Stimulated activated CD8-positive, alpha-beta memory T cell treated with anti-CD3 and anti-CD28 coated beads, Interleukin-7, amount 100 ng/mL, for 1 hour (primary cell): ENCODE measurements at regions not wholly inside any gene's neighbourhood (a gene's known extent, or its start where the extent isn't known, plus 50 kb on each side); places are given as distances from the start of the nearest gene placed in this dataset.

Source experiments
- DNase-seq, 2 donors: peaks; one replicate each; pipeline ENCODE4 v3.0.0-alpha.2; 2020; ENCODE audit warnings: low read depth in 2 of 2

DNA sequence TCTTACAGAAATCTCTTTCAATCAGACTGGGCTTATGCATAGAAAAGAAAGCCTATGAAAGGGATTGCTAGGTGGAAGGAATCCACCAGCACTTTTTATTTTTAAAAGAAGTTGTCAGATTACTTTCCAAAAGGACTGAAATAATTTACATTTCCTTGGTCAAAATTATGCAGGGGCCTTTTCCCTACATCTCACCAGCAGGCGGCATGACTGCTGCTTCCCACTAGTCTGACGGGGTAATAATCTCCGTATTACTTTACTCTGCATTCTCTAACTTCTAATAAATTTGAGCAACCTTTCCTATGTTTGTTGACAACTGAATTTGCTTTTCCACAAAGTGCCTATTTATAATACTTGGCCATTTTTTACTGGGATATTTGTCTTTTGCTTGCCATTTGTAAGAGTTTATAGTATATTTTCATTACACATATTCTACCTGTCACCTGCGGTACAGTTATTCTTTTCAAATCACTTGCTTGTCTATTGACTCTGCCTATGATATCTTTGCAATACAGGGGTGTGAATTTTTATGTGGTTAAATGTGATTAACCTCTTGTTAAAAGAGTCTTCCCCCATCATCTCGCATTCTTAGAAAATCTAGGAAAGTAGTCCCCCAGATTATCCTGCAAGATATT is 51.9 kb upstream of the USP47 start:
- DNase-seq = no peak

DNA sequence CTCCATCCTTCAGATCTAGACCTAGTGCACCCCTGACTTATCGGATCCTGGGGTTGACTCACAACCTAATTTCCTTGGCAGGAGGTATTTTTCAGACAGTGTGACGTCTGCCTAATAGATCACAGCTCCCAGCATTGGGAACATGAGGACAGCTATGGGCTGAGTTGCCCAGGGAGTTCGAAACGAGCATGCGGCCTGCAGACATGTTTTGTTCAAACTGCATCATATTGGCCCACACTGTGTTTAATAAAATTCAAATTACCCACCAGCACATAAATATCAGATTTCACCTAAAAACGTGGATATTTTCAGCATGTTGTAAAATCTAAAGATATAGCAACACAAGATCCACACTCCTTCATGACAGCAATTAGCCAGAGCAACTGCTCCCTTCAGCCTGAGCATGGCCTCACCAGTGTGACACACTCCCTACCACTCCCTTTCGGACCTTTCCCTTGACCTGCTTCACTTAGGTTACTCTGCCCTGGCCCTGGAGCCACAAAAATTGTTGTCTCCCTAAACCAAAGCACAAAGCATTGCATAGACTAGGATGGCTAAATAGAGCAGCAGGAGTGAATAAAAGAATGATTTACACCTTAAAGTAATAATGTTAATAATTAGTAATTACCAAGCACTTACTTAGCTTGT is 53.6 kb upstream of the USP47 start:
- DNase-seq = no peak

- peak; percentile 33 to 59 for DNase-seq
Observed at GRCh38 chr11:11787305-11788062, 54.3 kb upstream of the USP47 start.

GRCh38 chr11:11786771-11787170 is 55.0 kb upstream of the USP47 start:
- no peak for DNase-seq

DNA sequence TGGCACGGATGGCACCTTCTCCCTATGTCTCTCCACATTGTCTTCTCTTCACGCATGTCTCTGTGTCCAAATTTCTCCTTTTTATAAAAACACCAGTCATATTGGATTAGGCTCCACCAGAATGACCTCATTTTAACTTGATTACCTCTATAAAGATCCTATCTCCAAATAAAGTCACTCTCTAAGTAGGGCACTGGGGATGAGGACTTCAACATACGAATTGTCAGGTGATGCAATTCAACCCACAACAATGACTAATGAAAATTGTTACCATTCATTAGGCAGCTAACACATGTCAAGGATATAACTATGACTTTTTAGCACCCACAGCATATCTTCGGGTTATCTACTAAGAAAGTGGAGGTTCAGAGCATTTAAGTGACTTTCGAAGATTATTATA is 55.5 kb upstream of the USP47 start:
- DNase-seq = no peak

DNA sequence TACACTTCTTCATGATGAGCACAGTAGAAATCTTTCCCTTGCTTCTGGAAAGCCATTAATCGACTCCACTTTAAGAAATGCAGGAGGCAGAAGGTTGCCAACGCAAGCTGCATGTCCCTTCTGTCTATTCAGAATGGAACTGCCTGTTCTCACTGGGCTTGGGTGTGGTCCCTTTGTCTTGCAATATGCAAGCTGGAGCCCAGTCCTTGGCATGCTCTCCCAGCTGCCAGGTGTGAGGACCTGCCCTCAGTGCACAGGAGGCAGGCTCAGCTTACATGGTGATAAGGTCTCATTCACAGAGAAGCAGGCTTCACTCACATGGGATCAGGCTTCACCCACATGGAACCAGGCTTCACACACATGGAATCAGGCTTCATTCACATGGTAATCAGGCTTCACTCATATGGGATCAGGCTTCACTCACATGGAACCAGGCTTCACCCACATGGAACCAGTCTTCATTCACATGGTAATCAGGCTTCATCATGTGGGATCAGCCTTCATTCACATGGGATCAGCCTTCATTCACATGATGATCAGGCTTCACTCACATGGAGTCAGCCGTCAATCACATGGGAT is 59.2 kb upstream of the USP47 start:
- no peak for DNase-seq

DNA sequence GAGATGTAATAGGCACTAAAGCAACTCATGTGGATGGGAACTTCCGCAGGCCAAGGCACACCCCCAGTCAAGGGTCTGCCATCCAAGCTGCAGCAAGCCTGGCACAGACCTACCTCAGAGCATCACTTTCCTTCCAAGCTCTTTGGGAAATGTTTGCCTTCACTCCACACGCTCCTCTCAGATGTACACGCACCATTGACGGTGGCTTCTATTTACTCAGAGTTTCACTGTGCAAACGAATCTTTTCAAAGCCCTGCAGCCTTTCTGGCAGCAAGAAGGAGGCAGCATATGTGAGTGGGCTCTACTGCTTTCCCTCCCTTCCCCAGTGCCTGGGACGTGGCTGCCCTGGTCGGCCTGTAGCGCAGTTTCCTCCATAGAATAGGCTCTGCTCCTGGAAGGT is 60.9 kb upstream of the USP47 start:
- no peak for DNase-seq

- DNase-seq = no peak
Observed at GRCh38 chr11:11779975-11780374, 61.8 kb upstream of the USP47 start.

GRCh38 chr11:11777897-11778296 is 63.9 kb upstream of the USP47 start:
- no peak for DNase-seq

GRCh38 chr11:11776714-11777113 is 65.1 kb upstream of the USP47 start:
- no peak for DNase-seq

DNA sequence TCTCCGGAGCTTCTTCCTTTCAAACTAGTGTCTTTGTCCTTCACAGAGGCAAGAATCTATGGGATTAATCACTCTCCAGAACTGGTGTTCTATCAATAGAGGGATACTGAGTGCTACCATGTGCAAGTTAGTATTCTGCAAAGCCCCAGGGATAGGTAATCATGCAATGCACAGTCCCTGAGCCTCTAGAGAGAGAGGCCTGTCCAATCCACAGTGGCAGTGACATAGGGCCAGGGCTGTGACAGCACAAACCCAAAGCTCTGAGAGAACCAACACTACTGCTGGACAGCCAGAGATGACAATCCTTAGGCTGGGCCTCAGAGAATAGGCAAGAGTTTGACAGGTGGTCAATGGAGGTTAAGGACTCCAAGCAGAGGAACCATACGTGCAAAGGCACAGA is 66.8 kb upstream of the USP47 start:
- no peak for DNase-seq

DNA sequence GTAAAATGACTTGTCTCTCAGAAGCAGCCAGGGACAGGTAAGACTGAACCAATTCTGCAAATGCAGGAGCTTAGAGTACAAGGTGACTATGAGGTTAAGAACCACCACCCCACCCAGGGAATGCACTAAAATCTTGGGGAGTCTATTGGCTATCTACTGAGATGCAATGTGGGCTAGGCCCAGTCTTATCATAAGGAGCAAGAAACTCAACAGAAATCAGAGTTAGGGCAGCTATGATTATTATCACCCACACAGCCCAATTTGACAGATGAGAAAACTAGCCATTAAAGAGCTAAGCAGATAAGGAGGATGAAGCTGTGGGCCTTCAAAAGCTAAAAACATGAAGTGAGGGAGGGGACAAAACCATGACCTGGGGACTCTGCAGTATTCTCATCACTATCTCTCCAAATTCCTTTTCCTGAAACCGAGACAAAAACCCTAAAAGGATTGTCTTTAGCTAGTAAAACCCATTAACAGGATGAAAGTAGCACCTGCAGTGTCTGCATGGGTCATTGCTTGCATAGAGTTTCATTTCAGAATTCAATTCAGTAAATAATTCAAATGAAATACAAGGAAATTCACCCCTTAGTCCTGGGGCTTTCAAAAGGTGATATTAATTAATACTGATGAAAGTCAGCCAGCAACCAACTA is 68.8 kb upstream of the USP47 start:
- no peak for DNase-seq

GRCh38 chr11:11770921-11771486 is 70.8 kb upstream of the USP47 start:
- DNase-seq = no peak

DNA sequence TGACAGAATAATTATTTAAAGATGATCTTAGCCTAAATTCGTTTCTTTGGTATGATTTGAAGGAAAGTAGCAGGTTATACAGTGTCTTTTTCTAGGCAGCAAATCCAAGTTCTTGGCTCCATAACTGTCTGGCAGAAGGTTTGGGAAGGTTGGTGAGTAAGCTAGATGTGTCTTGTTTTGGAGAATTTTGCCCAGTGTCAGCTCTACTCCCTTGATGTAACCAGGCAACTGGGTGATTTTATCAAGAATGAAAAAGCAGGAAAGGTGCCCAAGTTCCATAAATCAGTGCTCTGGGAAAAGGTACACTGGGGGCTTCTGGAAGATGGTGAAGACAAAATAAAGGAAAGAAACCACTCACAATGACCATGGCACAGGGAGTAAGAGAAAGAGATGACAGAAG is 71.5 kb upstream of the USP47 start:
- no peak for DNase-seq

DNA sequence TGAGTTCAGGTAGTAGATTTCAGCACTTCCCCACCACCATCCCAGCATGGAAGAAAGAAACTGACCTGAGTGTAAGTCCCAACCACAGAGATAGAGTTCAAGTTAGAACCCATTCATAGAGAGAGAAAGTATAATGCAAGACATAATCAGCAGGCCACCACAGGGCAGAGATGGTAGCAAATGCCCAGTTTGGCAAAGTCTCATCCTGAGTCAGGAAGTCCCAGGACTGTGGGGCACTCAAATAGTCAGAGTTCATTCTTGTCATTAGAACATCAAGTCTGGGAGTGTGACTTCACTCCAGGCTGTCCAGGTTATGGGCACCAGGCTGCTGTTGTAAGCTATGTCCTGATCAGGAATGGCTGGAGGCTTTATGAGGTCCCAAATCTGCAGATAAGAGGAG is 72.0 kb upstream of the USP47 start:
- DNase-seq = no peak

DNA sequence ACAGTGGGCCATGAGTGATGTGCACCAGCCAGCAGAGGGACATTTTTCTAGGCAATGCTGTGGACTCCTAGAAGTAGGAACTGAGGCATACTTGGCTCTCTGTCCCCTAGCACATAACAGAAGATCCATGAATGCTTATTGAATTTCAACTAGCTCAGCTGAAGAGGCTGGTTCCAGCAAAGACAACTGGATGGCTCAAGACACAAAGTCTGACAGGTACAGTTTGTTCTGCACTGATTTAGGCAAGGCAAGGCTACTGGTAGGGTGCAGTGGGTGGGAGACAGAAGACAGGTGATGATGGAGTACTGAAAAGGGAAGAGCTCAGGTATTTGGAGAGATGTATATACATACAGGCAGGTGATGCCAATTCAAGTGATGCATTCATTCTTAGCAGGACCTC is 72.4 kb upstream of the USP47 start:
- no peak for DNase-seq

GRCh38 chr11:11764423-11764803 is 77.4 kb upstream of the USP47 start:
- no peak for DNase-seq

GRCh38 chr11:11763796-11764422 is 77.9 kb upstream of the USP47 start:
- no peak for DNase-seq

DNA sequence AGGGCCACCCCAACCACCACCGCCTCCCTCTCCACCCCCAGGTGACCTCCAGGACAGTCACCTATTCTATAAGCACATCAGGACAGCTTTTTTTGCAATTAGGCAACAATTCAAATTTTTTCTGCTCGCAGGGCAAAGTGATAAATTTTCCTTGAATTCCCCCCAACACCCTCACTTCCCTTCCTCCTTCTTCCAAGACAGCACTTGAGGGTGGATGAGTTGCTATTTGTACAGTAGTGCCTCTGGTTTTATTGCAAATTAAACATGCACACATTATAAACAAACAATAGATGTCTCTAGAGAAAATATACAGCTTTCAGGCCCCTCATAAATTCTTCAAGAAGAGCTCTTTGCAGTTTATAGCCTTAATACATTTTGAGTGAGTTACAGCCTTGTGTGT is 80.9 kb upstream of the USP47 start:
- DNase-seq = no peak

DNA sequence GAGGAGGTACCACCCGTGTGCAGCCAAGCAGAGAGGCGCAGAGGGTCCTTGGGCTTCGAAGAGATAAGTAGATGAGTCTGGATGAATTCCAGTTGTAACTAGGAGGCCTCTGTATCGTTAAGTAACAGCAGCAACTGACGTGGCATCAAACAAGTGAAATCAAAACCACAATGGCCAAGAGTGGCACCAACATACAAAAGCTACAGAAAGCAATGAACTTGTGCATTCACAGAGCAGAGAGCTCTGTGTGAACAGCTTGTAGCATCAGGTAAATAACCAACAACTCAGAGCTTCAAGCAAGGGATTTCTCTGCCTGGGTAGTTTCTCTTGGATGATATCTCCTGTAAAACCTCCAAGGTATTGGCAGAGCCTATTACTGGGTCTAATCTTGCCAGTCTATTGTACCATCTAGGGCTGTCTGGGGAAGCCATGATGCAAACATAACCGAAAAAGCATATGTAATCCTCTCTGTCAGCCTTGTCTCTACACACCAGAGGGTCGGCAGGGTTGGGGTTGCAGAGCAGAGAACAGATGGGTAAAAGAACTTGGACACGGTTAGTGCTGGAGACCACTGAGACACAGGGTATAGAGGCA is 83.1 kb upstream of the USP47 start:
- DNase-seq = no peak

DNA sequence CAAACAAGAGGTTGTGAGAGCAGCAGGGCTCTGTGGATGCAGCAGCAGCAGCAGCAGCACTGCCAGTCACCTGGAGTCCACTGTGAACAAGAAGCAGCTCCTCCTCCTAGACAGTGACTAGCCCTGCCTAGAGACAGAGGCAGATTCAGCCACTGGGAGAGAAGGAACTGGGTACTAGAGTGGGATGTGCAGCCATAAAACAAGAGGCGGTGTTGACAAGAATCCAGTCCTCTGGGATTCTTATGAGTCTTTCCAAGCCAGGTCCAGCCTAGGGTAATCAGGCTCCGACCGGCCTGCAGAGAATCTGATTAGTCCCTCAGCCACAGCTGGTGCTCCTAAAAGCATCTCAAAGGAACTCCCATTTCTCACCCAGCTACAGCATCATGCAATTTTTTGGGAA is 83.9 kb upstream of the USP47 start:
- DNase-seq = no peak
